ENCODE measurements at regions not wholly inside any gene's neighbourhood (a gene's known extent, or its start where the extent isn't known, plus 50 kb on each side); places are given as distances from the start of the nearest gene placed in this dataset.
A peak's percentile ranks its signal among the peaks of the same experiment; 100 is the strongest.

- H3K27ac ChIP-seq (ENCODE audit: poor library complexity, severe bottlenecking): no peak overlapping the region
- H3K4me1 ChIP-seq (ENCODE audit: insufficient read depth, poor library complexity, severe bottlenecking): no peaks in the 10 kb centered on the region
- ATAC-seq (ENCODE audit: low read depth): no peak
- no peak for TF ChIP-seq CTCF (IDR thresholded peaks at IDR 0.05; ENCODE audit: poor library complexity, severe bottlenecking)
- no peak for DNase-seq (ENCODE audit: low spot score)
- H3K27me3 ChIP-seq (ENCODE audit: insufficient read depth, poor library complexity, severe bottlenecking): no peaks in the 10 kb centered on the region
- no peaks in the 10 kb centered on the region for H3K36me3 ChIP-seq (ENCODE audit: low read depth)
- H3K4me3 ChIP-seq (ENCODE audit: severe bottlenecking): no peak overlapping the region
- no peaks in the 10 kb centered on the region for H3K9me3 ChIP-seq (ENCODE audit: severe bottlenecking)
Observed at GRCh38 chr13:29934531-29935308, 84.3 kb upstream of the UBL3 start.

- DNase-seq (ENCODE audit: low spot score): no peak
- no peak for ATAC-seq (ENCODE audit: low read depth)
- Histone ChIP-seq H3K4me1 (ENCODE audit: insufficient read depth, poor library complexity, severe bottlenecking) (no peaks in the 10 kb centered on the region), H3K9me3 (ENCODE audit: severe bottlenecking) (no peaks in the 10 kb centered on the region), H3K27ac (ENCODE audit: poor library complexity, severe bottlenecking) (no peak overlapping the region), H3K36me3 (ENCODE audit: low read depth) (no peaks in the 10 kb centered on the region), H3K4me3 (ENCODE audit: severe bottlenecking) (no peak overlapping the region), H3K27me3 (ENCODE audit: insufficient read depth, poor library complexity, severe bottlenecking) (no peaks in the 10 kb centered on the region)
- TF ChIP-seq CTCF (IDR thresholded peaks at IDR 0.05; ENCODE audit: poor library complexity, severe bottlenecking): no peak
Observed at GRCh38 chr13:29933401-29933800, 83.0 kb upstream of the UBL3 start.

- no peaks in the 10 kb centered on the region for H3K27me3 ChIP-seq (ENCODE audit: insufficient read depth, poor library complexity, severe bottlenecking)
- no peak for TF ChIP-seq CTCF (IDR thresholded peaks at IDR 0.05; ENCODE audit: poor library complexity, severe bottlenecking)
- H3K27ac ChIP-seq (ENCODE audit: poor library complexity, severe bottlenecking): no peak overlapping the region
- H3K4me3 ChIP-seq (ENCODE audit: severe bottlenecking): no peak overlapping the region
- H3K9me3 ChIP-seq (ENCODE audit: severe bottlenecking): no peaks in the 10 kb centered on the region
- H3K36me3 ChIP-seq (ENCODE audit: low read depth): no peaks in the 10 kb centered on the region
- no peak for ATAC-seq (ENCODE audit: low read depth)
- no peaks in the 10 kb centered on the region for H3K4me1 ChIP-seq (ENCODE audit: insufficient read depth, poor library complexity, severe bottlenecking)
- DNase-seq (ENCODE audit: low spot score): no peak
Observed at GRCh38 chr13:29931696-29932095, 81.3 kb upstream of the UBL3 start.

- peaks cover 16% of the 10 kb centered on the region for H3K4me1 ChIP-seq (ENCODE audit: insufficient read depth, poor library complexity, severe bottlenecking)
- no peaks in the 10 kb centered on the region for H3K36me3 ChIP-seq (ENCODE audit: low read depth)
- no peak for TF ChIP-seq CTCF (IDR thresholded peaks at IDR 0.05; ENCODE audit: poor library complexity, severe bottlenecking)
- ATAC-seq (ENCODE audit: low read depth) (no peak), DNase-seq (ENCODE audit: low spot score) (no peak)
- H3K27ac ChIP-seq (ENCODE audit: poor library complexity, severe bottlenecking): no peak overlapping the region
- no peaks in the 10 kb centered on the region for H3K9me3 ChIP-seq (ENCODE audit: severe bottlenecking)
- no peaks in the 10 kb centered on the region for H3K27me3 ChIP-seq (ENCODE audit: insufficient read depth, poor library complexity, severe bottlenecking)
- H3K4me3 ChIP-seq (ENCODE audit: severe bottlenecking): no peak overlapping the region
Observed at GRCh38 chr13:29929062-29929847, 78.8 kb upstream of the UBL3 start.

- no peak overlapping the region for H3K4me3 ChIP-seq (ENCODE audit: severe bottlenecking)
- no peaks in the 10 kb centered on the region for H3K27me3 ChIP-seq (ENCODE audit: insufficient read depth, poor library complexity, severe bottlenecking)
- H3K27ac ChIP-seq (ENCODE audit: poor library complexity, severe bottlenecking): peak overlapping the region; percentile 87
- ATAC-seq (ENCODE audit: low read depth) (no peak), DNase-seq (ENCODE audit: low spot score) (no peak)
- no peak for TF ChIP-seq CTCF (IDR thresholded peaks at IDR 0.05; ENCODE audit: poor library complexity, severe bottlenecking)
- H3K9me3 ChIP-seq (ENCODE audit: severe bottlenecking): no peaks in the 10 kb centered on the region
- peaks cover 39% of the 10 kb centered on the region for H3K4me1 ChIP-seq (ENCODE audit: insufficient read depth, poor library complexity, severe bottlenecking)
- no peaks in the 10 kb centered on the region for H3K36me3 ChIP-seq (ENCODE audit: low read depth)
Observed at GRCh38 chr13:29926098-29926476, 75.7 kb upstream of the UBL3 start.

Data from RWPE2 (cell line).